ENCODE measurements at regions not wholly inside any gene's neighbourhood (a gene's known extent, or its start where the extent isn't known, plus 50 kb on each side); places are given as distances from the start of the nearest gene placed in this dataset.

GRCh38 chr2:230642966-230643365 lies 69.7 kb upstream of the CAB39 start:
- TF ChIP-seq POLR2A (IDR thresholded peaks at IDR 0.05; ENCODE audit: extremely low read depth, insufficient read length) (no peak), MYC (IDR thresholded peaks at IDR 0.05; ENCODE audit: low read depth, low read length) (no peak)

Measured in NB4 (cell line).